IPS-20b (cell line): ENCODE measurements at regions not wholly inside any gene's neighbourhood (a gene's known extent, or its start where the extent isn't known, plus 50 kb on each side); places are given as distances from the start of the nearest gene placed in this dataset.
"Not testable (repeated sequence)": the region's sequence is repeated elsewhere in the genome, so short reads cannot be mapped to it uniquely, and the experiment has no call there.

Source experiments
- H3K27ac ChIP-seq: one replicate; pipeline ENCODE4 v1.5.1; 2013; ENCODE audit warnings: low read length
- H3K27me3 ChIP-seq: 2 replicates; pipeline ENCODE4 v1.6.1; 2013; ENCODE audit warnings: mild to moderate bottlenecking, low read length, inconsistent platforms; ENCODE audit not compliant: insufficient read depth
- H3K36me3 ChIP-seq: 2 replicates; pipeline ENCODE4 v1.6.1; 2013; ENCODE audit warnings: low read depth, mild to moderate bottlenecking, inconsistent platforms, low read length, moderate library complexity; ENCODE audit not compliant: insufficient read depth
- H3K4me1 ChIP-seq: 2 replicates; pipeline ENCODE4 v1.6.1; 2013; ENCODE audit warnings: mild to moderate bottlenecking, control low read depth, inconsistent platforms, low read length, moderate library complexity; ENCODE audit not compliant: insufficient read depth
- H3K4me3 ChIP-seq: 2 replicates; pipeline ENCODE4 v1.5.1; 2013; ENCODE audit warnings: mild to moderate bottlenecking, low read length, inconsistent platforms
- H3K9ac ChIP-seq: 2 replicates; pipeline ENCODE4 v1.6.1; 2013; ENCODE audit warnings: low read depth, mild to moderate bottlenecking, inconsistent platforms, low read length, moderate library complexity
- H3K9me3 ChIP-seq: 2 replicates; pipeline ENCODE4 v1.6.1; 2013; ENCODE audit warnings: mild to moderate bottlenecking, low read depth, low read length, inconsistent platforms; ENCODE audit not compliant: insufficient read depth

DNA sequence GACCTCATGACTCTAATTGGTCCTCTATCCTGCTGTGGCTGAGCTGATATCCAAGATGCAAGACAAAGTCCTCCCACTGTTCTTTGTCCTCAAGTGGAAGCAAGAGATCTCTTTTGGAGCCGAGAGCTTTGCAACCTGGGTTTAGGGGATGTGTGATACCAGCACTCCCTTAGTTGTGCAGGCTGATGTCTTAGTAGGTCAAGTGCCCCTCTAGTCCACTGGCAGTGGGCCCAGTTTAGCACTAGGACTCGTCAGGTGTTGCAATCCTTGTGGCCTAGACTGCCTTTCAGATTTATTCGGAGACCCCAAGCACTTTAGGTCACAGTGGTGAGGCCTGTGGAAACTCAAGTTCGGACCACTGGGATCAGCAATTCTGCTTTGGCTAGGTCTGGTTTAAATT, 64.0 kb downstream of the GPRASP3 start:
- Histone ChIP-seq H3K9me3 (peaks cover 2% of the 10 kb centered on the region), H3K27ac (no peak overlapping the region), H3K4me3 (no peak overlapping the region), H3K27me3 (no peaks in the 10 kb centered on the region), H3K9ac (no peak overlapping the region), H3K36me3 (no peaks in the 10 kb centered on the region; the same call in 1 of the 2 replicates), H3K4me1 (peaks cover 14% of the 10 kb centered on the region; the same call in 1 of the 2 replicates)

DNA sequence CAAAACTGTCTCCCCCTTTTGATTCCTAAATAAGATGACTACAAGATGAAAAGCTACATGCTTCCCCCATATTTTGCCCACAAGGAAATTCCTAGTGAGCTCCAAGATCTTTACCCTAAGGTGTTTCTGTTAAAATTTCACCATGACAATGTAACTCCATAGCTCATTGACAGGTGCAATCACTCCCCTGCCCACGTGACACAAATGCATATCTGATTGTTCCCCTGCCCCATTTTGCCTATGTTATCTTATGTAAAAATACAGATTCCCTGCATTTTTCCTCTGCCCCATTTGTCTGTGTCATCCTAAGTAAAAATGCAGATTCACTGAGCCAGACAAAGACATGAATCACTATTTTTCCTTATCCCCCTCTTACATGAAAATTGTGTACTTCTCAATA, 66.7 kb downstream of the GPRASP3 start:
- H3K36me3 ChIP-seq, result peaks cover 4% of the 10 kb centered on the region; the same call in 1 of the 2 replicates
- peaks cover 17% of the 10 kb centered on the region for H3K9me3 ChIP-seq
- peak overlapping the region; percentile 25; the same call in 1 of the 2 replicates for H3K9ac ChIP-seq
- H3K27ac ChIP-seq, result no peak overlapping the region
- peaks cover 14% of the 10 kb centered on the region; the same call in 1 of the 2 replicates for H3K4me1 ChIP-seq
- no peaks in the 10 kb centered on the region for H3K27me3 ChIP-seq
- no peak overlapping the region for H3K4me3 ChIP-seq

DNA sequence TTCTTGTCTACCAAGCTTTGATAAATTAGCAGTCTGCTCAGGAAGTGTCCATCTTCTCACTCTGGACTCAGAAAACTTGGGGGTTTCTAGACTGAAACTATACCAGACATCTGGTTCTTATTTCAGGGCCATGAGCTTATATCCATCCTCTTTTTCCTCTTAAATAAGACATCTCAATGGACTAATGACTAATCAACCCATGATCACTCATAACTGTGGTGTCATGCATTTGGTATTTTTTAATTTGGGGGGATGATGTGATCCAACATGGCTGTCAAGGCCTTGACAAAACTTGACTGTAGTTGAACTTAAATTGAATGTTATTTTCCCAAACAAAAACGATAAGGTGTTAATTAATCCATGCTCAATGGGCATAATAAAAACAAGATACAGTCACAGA, 87.8 kb downstream of the GPRASP3 start:
- H3K9ac ChIP-seq, result no peak overlapping the region
- no peaks in the 10 kb centered on the region for H3K27me3 ChIP-seq
- H3K4me1 ChIP-seq, result no peaks in the 10 kb centered on the region
- H3K9me3 ChIP-seq, result no peaks in the 10 kb centered on the region
- H3K36me3 ChIP-seq, result no peaks in the 10 kb centered on the region
- no peak overlapping the region for H3K4me3 ChIP-seq
- H3K27ac ChIP-seq, result no peak overlapping the region

DNA sequence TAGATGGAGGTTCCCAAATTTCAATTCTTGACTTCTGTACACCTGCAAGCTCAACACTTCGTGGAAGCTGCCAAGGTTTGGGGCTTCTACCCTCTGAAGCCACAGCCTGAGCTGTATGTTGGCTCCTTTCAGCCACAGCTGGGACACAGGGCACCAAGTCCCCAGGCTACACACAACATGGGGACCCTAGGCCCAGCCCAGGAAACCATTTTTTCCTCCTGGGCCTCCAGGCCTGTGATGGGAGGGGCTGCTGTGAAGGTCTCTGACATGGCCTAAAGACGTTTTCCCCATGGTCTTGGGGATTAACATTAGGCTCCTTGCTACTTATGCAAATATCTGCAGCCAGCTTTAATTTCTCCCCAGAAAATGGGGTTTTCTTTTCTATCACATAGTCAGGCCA, 97.7 kb downstream of the GPRASP3 start:
- H3K9ac ChIP-seq, H3K9me3 ChIP-seq, H3K27ac ChIP-seq, H3K36me3 ChIP-seq, H3K27me3 ChIP-seq, H3K4me3 ChIP-seq, H3K4me1 ChIP-seq: not testable (repeated sequence)

DNA sequence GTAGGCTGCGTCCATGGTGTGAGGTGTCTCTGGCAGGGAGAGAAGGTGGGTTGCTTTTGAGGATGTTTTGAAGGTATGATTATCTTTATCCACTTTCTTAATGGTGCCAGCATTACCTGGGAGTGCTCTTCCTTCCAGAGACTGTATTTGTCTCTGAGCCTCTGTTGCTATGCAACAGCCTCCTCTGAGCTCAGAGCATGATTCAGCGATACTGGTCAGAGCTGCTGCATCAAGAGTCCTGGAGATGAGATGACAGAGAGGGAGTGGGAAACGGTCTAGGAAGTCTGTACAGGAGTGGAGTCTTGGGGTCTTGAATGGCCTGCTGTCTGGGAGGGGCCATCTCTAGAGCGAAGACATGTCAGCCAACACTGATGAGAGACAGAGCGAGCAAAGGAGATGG, 104.4 kb upstream of the RAB40AL start:
- no peak overlapping the region for H3K4me3 ChIP-seq
- H3K27me3 ChIP-seq, result no peaks in the 10 kb centered on the region
- no peaks in the 10 kb centered on the region for H3K4me1 ChIP-seq
- H3K9me3 ChIP-seq, result no peaks in the 10 kb centered on the region
- H3K27ac ChIP-seq, result no peak overlapping the region
- H3K9ac ChIP-seq, result no peak overlapping the region
- peaks cover 7% of the 10 kb centered on the region; the same call in 1 of the 2 replicates for H3K36me3 ChIP-seq

DNA sequence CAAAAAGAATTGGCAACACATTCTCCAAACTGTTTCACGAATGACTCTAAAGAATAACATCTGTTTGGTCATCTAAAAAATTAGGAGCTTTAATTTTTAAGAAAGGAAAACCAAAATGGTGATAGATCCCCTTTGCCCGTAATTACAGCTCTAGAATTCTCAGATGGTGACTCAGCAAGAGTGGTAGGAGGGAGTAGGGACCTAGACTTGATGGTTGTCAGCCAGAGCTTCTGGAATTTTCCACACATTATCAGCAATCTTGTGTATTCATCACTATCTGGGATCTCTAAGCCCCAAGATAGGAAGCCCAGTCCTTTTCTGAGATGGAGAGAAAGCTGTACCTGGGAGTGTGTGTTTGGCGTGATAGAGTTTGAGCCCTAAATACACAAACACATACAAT, 103.9 kb upstream of the RAB40AL start:
- H3K27ac ChIP-seq, result no peak overlapping the region
- no peaks in the 10 kb centered on the region for H3K4me1 ChIP-seq
- H3K27me3 ChIP-seq, result no peaks in the 10 kb centered on the region
- H3K9me3 ChIP-seq, result no peaks in the 10 kb centered on the region
- no peak overlapping the region for H3K4me3 ChIP-seq
- H3K9ac ChIP-seq, result no peak overlapping the region
- peaks cover 7% of the 10 kb centered on the region; the same call in 1 of the 2 replicates for H3K36me3 ChIP-seq

DNA sequence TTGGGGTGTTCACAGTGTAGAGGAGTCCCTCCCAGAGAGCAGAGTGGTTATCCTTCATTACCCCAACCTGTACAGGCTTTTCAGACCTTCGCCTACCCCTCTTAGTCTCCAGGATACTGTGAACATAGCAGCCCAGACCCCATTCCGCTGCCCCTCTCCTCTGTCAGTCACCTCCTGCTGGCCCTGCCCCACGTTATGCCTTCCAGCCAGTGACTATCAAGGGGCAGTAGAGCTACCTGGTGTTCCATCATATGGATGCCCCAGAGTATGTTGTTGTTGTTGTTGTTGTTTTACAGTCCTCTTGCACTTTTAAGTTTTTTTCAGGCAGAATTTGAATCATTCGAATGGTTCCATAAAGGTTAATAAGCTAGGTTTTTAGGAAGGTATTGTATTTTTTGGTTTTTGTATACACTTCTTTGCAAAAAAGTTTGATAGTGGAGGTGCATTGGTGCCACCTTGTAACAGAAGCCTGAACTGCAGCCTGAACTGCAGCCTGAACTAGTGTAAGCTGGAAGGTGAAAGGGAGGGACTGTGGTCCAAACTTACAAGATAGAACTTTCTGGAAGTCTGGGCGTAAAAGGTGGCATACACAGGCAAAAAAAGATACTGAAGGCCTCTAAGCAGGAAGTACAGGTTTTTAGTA, 101.4 kb upstream of the RAB40AL start:
- no peak overlapping the region for H3K4me3 ChIP-seq
- H3K9ac ChIP-seq, result no peak overlapping the region
- no peaks in the 10 kb centered on the region for H3K4me1 ChIP-seq
- H3K27ac ChIP-seq, result no peak overlapping the region
- peaks cover 16% of the 10 kb centered on the region; the same call in 1 of the 2 replicates for H3K36me3 ChIP-seq
- no peaks in the 10 kb centered on the region for H3K9me3 ChIP-seq
- no peaks in the 10 kb centered on the region for H3K27me3 ChIP-seq

DNA sequence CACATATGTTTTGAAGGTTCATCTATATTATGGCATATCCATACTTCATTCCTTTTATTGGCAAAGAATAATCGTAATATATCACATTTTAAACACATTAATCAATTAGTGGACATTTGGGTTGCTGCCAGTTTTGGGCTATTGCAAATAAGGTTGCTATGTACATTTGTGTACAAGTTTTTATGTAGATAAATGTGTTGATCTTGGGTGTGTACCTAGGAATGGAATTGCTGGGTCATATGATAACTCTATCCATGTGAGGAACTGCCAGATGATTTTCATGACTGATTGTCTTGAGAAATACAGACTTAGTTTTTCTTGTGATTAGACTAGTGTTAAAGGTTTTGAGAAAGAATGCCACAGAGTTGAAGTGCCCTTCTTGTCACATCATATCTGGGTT, 99.2 kb upstream of the RAB40AL start:
- Histone ChIP-seq H3K9ac (no peak overlapping the region), H3K27me3 (no peaks in the 10 kb centered on the region), H3K27ac (no peak overlapping the region), H3K9me3 (no peaks in the 10 kb centered on the region), H3K36me3 (peaks cover 16% of the 10 kb centered on the region; the same call in 1 of the 2 replicates), H3K4me1 (no peaks in the 10 kb centered on the region), H3K4me3 (no peak overlapping the region)

DNA sequence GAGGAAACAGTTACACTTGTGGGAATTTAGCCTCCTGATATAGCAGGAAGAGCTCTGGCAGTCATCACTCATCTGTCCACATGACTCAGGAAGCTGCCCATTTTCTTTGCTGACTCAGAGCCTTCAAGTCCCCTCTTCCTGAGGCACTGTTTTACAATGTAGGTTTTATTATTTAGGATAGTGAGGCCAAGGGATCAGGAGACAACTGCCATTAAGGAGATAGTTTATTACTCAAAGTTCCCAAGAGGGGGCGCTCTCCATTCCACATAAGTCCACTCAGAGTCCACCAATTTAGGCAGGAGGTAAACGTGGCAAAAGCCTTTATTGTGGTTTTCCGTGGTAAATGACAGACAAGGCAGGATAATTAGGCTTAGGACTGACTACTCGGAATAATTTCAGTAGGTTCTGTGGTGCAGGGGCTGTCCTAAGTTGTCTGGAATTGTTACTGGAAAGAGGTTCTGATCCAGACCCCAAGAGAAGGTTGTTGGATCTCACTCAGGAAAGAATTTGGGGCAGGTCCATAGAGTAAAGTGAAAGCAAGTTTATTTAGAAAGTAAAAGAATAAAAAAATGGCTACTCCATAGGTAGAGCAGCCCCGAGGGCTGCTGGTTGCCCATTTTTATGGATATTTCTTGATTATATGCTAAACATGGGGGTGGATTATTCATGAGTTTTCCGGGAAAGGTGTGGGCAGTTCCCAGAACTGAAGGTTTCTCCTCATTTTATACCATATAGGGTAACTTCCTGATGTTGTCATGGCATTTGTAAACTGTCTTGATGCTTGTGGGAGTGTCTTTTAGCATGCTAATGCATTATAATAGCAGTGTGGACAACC, 96.0 kb upstream of the RAB40AL start:
- no peak overlapping the region for H3K4me3 ChIP-seq
- H3K9ac ChIP-seq, result no peak overlapping the region
- H3K27me3 ChIP-seq, result no peaks in the 10 kb centered on the region
- peaks cover 21% of the 10 kb centered on the region; the same call in 1 of the 2 replicates for H3K36me3 ChIP-seq
- no peaks in the 10 kb centered on the region for H3K4me1 ChIP-seq
- no peak overlapping the region for H3K27ac ChIP-seq
- H3K9me3 ChIP-seq, result no peaks in the 10 kb centered on the region

DNA sequence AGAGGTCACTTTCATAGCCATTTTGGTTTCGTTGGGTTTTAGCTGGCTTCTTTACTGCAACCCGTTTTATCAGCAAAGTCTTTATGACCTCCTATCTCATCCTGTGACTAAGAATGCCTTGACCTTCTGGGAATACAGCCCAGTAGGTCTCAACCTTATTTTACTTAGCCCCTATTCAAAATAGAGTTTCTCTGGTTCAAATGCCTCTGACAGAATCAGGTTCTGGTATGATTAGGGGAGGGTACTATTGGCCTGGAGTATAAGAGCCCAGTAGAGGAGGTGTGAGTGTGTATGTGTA, 95.4 kb upstream of the RAB40AL start:
- H3K36me3 ChIP-seq, result peaks cover 23% of the 10 kb centered on the region; the same call in 1 of the 2 replicates
- no peak overlapping the region for H3K9ac ChIP-seq
- H3K27me3 ChIP-seq, result no peaks in the 10 kb centered on the region
- no peaks in the 10 kb centered on the region for H3K4me1 ChIP-seq
- H3K4me3 ChIP-seq, result no peak overlapping the region
- no peaks in the 10 kb centered on the region for H3K9me3 ChIP-seq
- H3K27ac ChIP-seq, result no peak overlapping the region

DNA sequence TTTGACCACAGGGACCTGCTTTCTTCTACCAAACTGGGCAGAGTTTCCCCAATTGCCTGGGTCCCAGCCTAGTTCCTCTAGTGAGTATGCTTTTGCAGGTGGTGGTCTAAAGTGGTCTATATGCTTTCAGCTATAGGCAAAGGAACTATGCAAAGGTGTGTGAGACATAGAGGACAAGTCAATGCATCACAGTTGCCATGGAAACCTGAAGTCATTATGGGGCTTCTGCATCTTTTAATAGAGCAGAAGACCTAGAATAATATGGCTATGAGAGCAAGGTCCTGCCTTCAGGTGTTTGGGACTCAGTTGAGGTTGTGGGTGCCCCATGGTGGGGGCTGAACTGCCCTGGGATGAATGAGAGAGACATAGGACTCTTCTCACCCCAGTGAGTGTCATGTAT, 92.1 kb upstream of the RAB40AL start:
- no peaks in the 10 kb centered on the region for H3K4me1 ChIP-seq
- peaks cover 11% of the 10 kb centered on the region; the same call in 1 of the 2 replicates for H3K36me3 ChIP-seq
- H3K4me3 ChIP-seq, result no peak overlapping the region
- H3K27ac ChIP-seq, result no peak overlapping the region
- no peaks in the 10 kb centered on the region for H3K27me3 ChIP-seq
- H3K9me3 ChIP-seq, result no peaks in the 10 kb centered on the region
- H3K9ac ChIP-seq, result no peak overlapping the region
